GM10248 (cell line): ENCODE measurements at regions not wholly inside any gene's neighbourhood (a gene's known extent, or its start where the extent isn't known, plus 50 kb on each side); places are given as distances from the start of the nearest gene placed in this dataset.

Experiments used
- CTCF ChIA-PET: fragments of 300-600 bp; sonication (Branson Sonifier 250); formaldehyde crosslinking; extraction: SDS; loops from one replicate; lab custom pipeline; 2021; ENCODE audit warnings: antibody characterized with exemption; lab: Yijun Ruan, JAX
- POLR2A ChIA-PET: fragments of 350-650 bp; sonication (Branson Sonifier 250); formaldehyde crosslinking; extraction: SDS; loops from one replicate; lab custom pipeline; 2020; ENCODE audit warnings: antibody characterized with exemption; lab: Yijun Ruan, JAX
- DNase-seq: peaks from one replicate; pipeline ENCODE4 v3.0.0; 2012; ENCODE audit errors: extremely low spot score
- CTCF ChIP-seq: IDR thresholded peaks from 2 replicates; pipeline ENCODE4 v1.5.1; 2012; ENCODE audit warnings: mild to moderate bottlenecking, low read depth; ENCODE audit errors: extremely low read depth, missing control alignments, control extremely low read depth

GRCh38 chr13:111489301-111489700, 168.9 kb downstream of the TEX29 start:
- DNase-seq = no peak
- CTCF ChIA-PET = no interaction called here
- TF ChIP-seq CTCF = no peak
- POLR2A ChIA-PET = no interaction called here

GRCh38 chr13:111490611-111491010, 170.2 kb downstream of the TEX29 start:
- CTCF ChIA-PET = no interaction called here

GRCh38 chr13:111491021-111491420, 170.6 kb downstream of the TEX29 start:
- POLR2A ChIA-PET = no interaction called here
- CTCF ChIA-PET = no interaction called here
- DNase-seq = no peak
- no peak for TF ChIP-seq CTCF

More at GRCh38 chr13:111490611-111491010, 170.2 kb downstream of the TEX29 start:
- no peak for DNase-seq
- POLR2A ChIA-PET = no interaction called here
- no peak for TF ChIP-seq CTCF

GRCh38 chr13:111491659-111492058, 171.2 kb downstream of the TEX29 start:
- TF ChIP-seq CTCF = no peak
- CTCF ChIA-PET = no interaction called here
- POLR2A ChIA-PET = no interaction called here
- DNase-seq = no peak

- no peak for TF ChIP-seq CTCF
- ChIA-PET POLR2A (no interaction called here), CTCF (no interaction called here)
- no peak for DNase-seq
These were observed 172.0 kb downstream of the TEX29 start for GRCh38 chr13:111492341-111492950.

GRCh38 chr13:111492958-111493357, 172.5 kb downstream of the TEX29 start:
- DNase-seq = no peak
- TF ChIP-seq CTCF = no peak
- ChIA-PET CTCF (interaction anchor here (1.6 kb wide), 1 partner anchor 12 kb away, joined by 5 read pairs; no protein-coding TSS in a partner anchor), POLR2A (no interaction called here)

- POLR2A ChIA-PET = no interaction called here
- TF ChIP-seq CTCF = no peak
- no peak for DNase-seq
- CTCF ChIA-PET = interaction anchor here (1.6 kb wide), 1 partner anchor 11 kb away, joined by 5 read pairs; no protein-coding TSS in a partner anchor
These were observed 173.0 kb downstream of the TEX29 start for GRCh38 chr13:111493468-111493867.
